SK-N-SH (cell line): ENCODE measurements at regions not wholly inside any gene's neighbourhood (a gene's known extent, or its start where the extent isn't known, plus 50 kb on each side); places are given as distances from the start of the nearest gene placed in this dataset.
A peak's percentile ranks its signal among the peaks of the same experiment; 100 is the strongest.

Experiments used
- CTCF ChIA-PET: fragments of 300-600, 350-600 bp; formaldehyde crosslinking; extraction: SDS; loops from one replicate; lab custom pipeline; 2021; lab: Yijun Ruan, JAX
- POLR2A ChIA-PET: fragments of 350-600 bp; sonication (Branson Sonifier 250); formaldehyde crosslinking; extraction: SDS; loops from one replicate; lab custom pipeline; 2020; ENCODE audit warnings: antibody characterized with exemption, inconsistent platforms; lab: Yijun Ruan, JAX
- DNase-seq: peaks from one replicate; pipeline ENCODE4 v3.0.0; 2012
- H2AFZ ChIP-seq: fragments of 200-600 bp; sonication (generic); 2 replicates; pipeline ENCODE4 v1.8.1; 2016; ENCODE audit warnings: antibody characterized with exemption, mild to moderate bottlenecking, low read depth
- H3F3A ChIP-seq: fragments of 200-600 bp; sonication (generic); replicated peaks from 2 replicates; pipeline ENCODE3; 2016; ENCODE audit warnings: antibody characterized with exemption, mild to moderate bottlenecking; ENCODE audit not compliant: insufficient read depth
- H3K27ac ChIP-seq, 2 experiments: fragments of 200-500 bp in 1 of 2; fragments of 200-600 bp in 1 of 2; sonication (Bioruptor generic) in 1 of 2; sonication (generic), shearing (Covaris generic) in 1 of 2; 2 replicates each; pipeline versions ENCODE4 v1.5.1 to v1.6.1; 2014 to 2016; ENCODE audit warnings: low read depth in 2 of 2, inconsistent platforms in 1 of 2, low read length in 1 of 2, mild to moderate bottlenecking in 1 of 2, mixed read lengths in 1 of 2
- H3K27me3 ChIP-seq: fragments of 200-600 bp; sonication (generic), shearing (Covaris generic); 2 replicates; pipeline ENCODE4 v1.6.1; 2016; ENCODE audit warnings: mixed run types; ENCODE audit not compliant: insufficient read depth
- H3K36me3 ChIP-seq, 2 experiments: fragments of 200-500 bp in 1 of 2; fragments of 200-600 bp in 1 of 2; sonication (Bioruptor generic) in 1 of 2; sonication (generic) in 1 of 2; replicated peaks in 1 of 2; 2 replicates each; pipeline versions ENCODE3 to v1.5.1; 2014 to 2016; ENCODE audit warnings: low read length in 1 of 2, mild to moderate bottlenecking in 1 of 2; ENCODE audit not compliant: insufficient read depth in 2 of 2, control insufficient read depth in 1 of 2
- H3K4me1 ChIP-seq, 2 experiments: fragments of 200-500 bp in 1 of 2; fragments of 200-600 bp in 1 of 2; sonication (Bioruptor generic) in 1 of 2; sonication (generic), shearing (Covaris generic) in 1 of 2; 2 replicates each; pipeline versions ENCODE4 v1.5.1 to v1.6.1; 2014 to 2016; ENCODE audit warnings: low read depth in 1 of 2, low read length in 1 of 2, mixed run types in 1 of 2; ENCODE audit not compliant: insufficient read depth in 2 of 2, control insufficient read depth in 1 of 2
- H3K4me2 ChIP-seq: fragments of 200-600 bp; sonication (generic), shearing (Covaris generic); 2 replicates; pipeline ENCODE4 v1.6.1; 2017; ENCODE audit warnings: mixed run types
- H3K4me3 ChIP-seq, 2 experiments: fragments of 200-500 bp in 1 of 2; fragments of 200-600 bp in 1 of 2; sonication (Bioruptor generic) in 1 of 2; sonication (generic), shearing (Covaris generic) in 1 of 2; 2 replicates each; pipeline versions ENCODE4 v1.5.1 to v1.8.1; 2014 to 2016; ENCODE audit warnings: low read depth in 2 of 2, inconsistent platforms in 1 of 2, low read length in 1 of 2, mild to moderate bottlenecking in 1 of 2, mixed read lengths in 1 of 2, moderate library complexity in 1 of 2
- H3K79me2 ChIP-seq: fragments of 200-600 bp; sonication (generic); 2 replicates; pipeline ENCODE4 v1.8.1; 2017; ENCODE audit warnings: mild to moderate bottlenecking; ENCODE audit not compliant: insufficient read depth
- H3K9ac ChIP-seq: fragments of 200-600 bp; sonication (generic); 2 replicates; pipeline ENCODE4 v1.6.1; 2017; ENCODE audit warnings: mixed run types
- H3K9me2 ChIP-seq: fragments of 200-600 bp; sonication (generic); 2 replicates; pipeline ENCODE4 v1.6.1; 2017; ENCODE audit warnings: mixed run types
- H3K9me3 ChIP-seq: fragments of 200-600 bp; sonication (generic); 2 replicates; pipeline ENCODE4 v1.6.1; 2017; ENCODE audit warnings: mixed run types, mild to moderate bottlenecking, moderate library complexity
- H4K20me1 ChIP-seq: fragments of 200-600 bp; sonication (generic); 2 replicates; pipeline ENCODE4 v1.6.1; 2017; ENCODE audit warnings: mild to moderate bottlenecking, mixed run types; ENCODE audit not compliant: insufficient read depth
- ELF1 ChIP-seq: IDR thresholded peaks from 2 replicates; pipeline ENCODE4 v1.4.0; 2012
- EP300 ChIP-seq, 2 experiments: IDR thresholded peaks; 2 replicates each; pipeline versions ENCODE4 v1.4.0 to v1.6.1; 2012; ENCODE audit warnings: borderline replicate concordance in 1 of 2, low read depth in 1 of 2, low read length in 1 of 2
- GABPA ChIP-seq: IDR thresholded peaks from 2 replicates; pipeline ENCODE4 v1.4.0; 2012; ENCODE audit warnings: low read depth, mild to moderate bottlenecking
- GATA2 ChIP-seq: sonication (generic); formaldehyde crosslinking; IDR thresholded peaks from 2 replicates; pipeline ENCODE4 v1.5.0; 2020; ENCODE audit warnings: mild to moderate bottlenecking, missing genetic modification reagents
- MEF2A ChIP-seq: IDR thresholded peaks from 2 replicates; pipeline ENCODE4 v1.4.0; 2012; ENCODE audit warnings: low read depth, borderline replicate concordance
- NFIC ChIP-seq: IDR thresholded peaks from 2 replicates; pipeline ENCODE4 v1.4.0; 2012; ENCODE audit warnings: borderline replicate concordance
- RCOR1 ChIP-seq: fragments of 150-350 bp; IDR thresholded peaks from 2 replicates; pipeline ENCODE4 v1.6.1; 2017; ENCODE audit warnings: antibody characterized with exemption, low read length
- SIN3A ChIP-seq: IDR thresholded peaks from 2 replicates; pipeline ENCODE4 v1.6.1; 2012; ENCODE audit warnings: low read depth, mild to moderate bottlenecking, low read length, moderate library complexity, borderline replicate concordance
- TCF12 ChIP-seq: IDR thresholded peaks from 2 replicates; pipeline ENCODE4 v1.4.0; 2012
- TEAD4 ChIP-seq: IDR thresholded peaks from 2 replicates; pipeline ENCODE4 v1.4.0; 2012; ENCODE audit warnings: mild to moderate bottlenecking, borderline replicate concordance; ENCODE audit not compliant: insufficient read depth
- WGBS: methylation state at CpG from one replicate; pipeline ENCODE4 v1.1.6; 2017; ENCODE audit warnings: low lambda C conversion rate; 5-methylcytosine and 5-hydroxymethylcytosine counted together
- TF ChIP-seq, protein P1 (sequence below): IDR thresholded peaks from 2 replicates; pipeline ENCODE4; 2012

DNA sequence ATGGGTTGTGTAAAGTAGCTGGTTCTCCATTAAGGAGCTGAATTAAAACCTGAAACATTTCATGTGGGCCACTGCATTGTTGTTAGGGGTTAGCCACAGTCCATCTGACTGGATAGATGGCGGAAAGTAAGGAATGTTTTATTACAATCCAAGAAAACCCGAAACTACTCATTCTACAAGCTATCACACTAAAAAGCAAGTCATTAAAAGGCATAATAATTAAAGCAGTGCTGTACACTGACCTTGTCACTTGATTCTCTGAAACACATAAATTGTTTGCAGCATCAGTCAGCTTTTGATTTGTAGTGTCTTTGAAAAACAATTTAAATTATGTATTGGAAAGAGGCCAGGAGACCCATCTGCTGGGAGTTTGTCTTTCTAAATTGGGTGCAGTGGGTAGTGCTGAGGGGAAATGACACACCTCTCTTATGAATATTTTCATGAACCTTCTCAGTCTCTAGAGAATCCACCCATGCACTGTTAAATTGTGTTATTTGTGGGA, 75.7 kb upstream of the ANK2 start:
- H3K36me3 ChIP-seq = no peaks in the 10 kb centered on the region
- CTCF ChIA-PET = interaction anchor here (0.9 to 2.6 kb wide), 5 partner anchors 12 to 120 kb away, joined by 3 to 6 read pairs (median 5); no protein-coding TSS in a partner anchor
- no peaks in the 10 kb centered on the region for H3K79me2 ChIP-seq
- no peak overlapping the region for H3K4me2 ChIP-seq
- 44% methylated on average over 2 of the region's 2 CpGs for WGBS
- no peaks in the 10 kb centered on the region for H3K9me3 ChIP-seq
- H3F3A ChIP-seq = no peaks in the 10 kb centered on the region
- peak overlapping the region in 1 of 2 experiments; percentile 95; a peak in 2 of 4 replicates for H3K27ac ChIP-seq
- no peak overlapping the region for H3K4me3 ChIP-seq
- H3K27me3 ChIP-seq = no peaks in the 10 kb centered on the region
- no peaks in the 10 kb centered on the region for H4K20me1 ChIP-seq
- peaks cover 12 to 25% of the 10 kb centered on the region in 2 experiments; a peak in 3 of 4 replicates for H3K4me1 ChIP-seq
- TF ChIP-seq MEF2A (no peak), RCOR1 (0 out of 2 replicates have a peak, but pooled peaks have one; percentile 21), EP300 (IDR thresholded peaks at IDR 0.05; ENCODE audit: borderline replicate concordance in 1 of 2, low read depth in 1 of 2, low read length in 1 of 2) (peak in 1 of 2 experiments; percentile 63; a peak in 2 of 4 replicates), GABPA (no peak), NFIC (peak; percentile 47; the same call in 1 of the 2 replicates), TCF12 (peak; percentile 28; the same call in 1 of the 2 replicates), SIN3A (no peak), GATA2 (no peak), ELF1 (no peak)
- TF ChIP-seq, protein P1, sequence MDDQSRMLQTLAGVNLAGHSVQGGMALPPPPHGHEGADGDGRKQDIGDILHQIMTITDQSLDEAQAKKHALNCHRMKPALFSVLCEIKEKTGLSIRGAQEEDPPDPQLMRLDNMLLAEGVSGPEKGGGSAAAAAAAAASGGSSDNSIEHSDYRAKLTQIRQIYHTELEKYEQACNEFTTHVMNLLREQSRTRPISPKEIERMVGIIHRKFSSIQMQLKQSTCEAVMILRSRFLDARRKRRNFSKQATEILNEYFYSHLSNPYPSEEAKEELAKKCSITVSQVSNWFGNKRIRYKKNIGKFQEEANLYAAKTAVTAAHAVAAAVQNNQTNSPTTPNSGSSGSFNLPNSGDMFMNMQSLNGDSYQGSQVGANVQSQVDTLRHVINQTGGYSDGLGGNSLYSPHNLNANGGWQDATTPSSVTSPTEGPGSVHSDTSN = peak; percentile 55
- no peaks in the 10 kb centered on the region for H3K9me2 ChIP-seq
- H3K9ac ChIP-seq = no peak overlapping the region
- POLR2A ChIA-PET = no interaction called here
- 0 out of 2 replicates have a peak overlapping the region, but pooled peaks have one; percentile 4 for H2AFZ ChIP-seq
- peak; percentile 39 for DNase-seq

GRCh38 chr4:112975567-112976355, 73.7 kb upstream of the ANK2 start:
- Histone ChIP-seq H3K9ac (no peak overlapping the region), H3K4me2 (no peak overlapping the region), H3K79me2 (no peaks in the 10 kb centered on the region), H3K27ac (peak overlapping the region in 1 of 2 experiments; percentile 95; a peak in 2 of 4 replicates), H3K27me3 (no peaks in the 10 kb centered on the region), H3K9me2 (no peaks in the 10 kb centered on the region), H2AFZ (no peak overlapping the region), H4K20me1 (no peaks in the 10 kb centered on the region), H3K4me3 (no peak overlapping the region), H3K4me1 (peaks cover 12 to 25% of the 10 kb centered on the region in 2 experiments; a peak in 3 of 4 replicates), H3F3A (no peaks in the 10 kb centered on the region), H3K36me3 (no peaks in the 10 kb centered on the region), H3K9me3 (no peaks in the 10 kb centered on the region)
- DNase-seq = no peak
- POLR2A ChIA-PET = no interaction called here
- TF ChIP-seq GATA2 = peak; percentile 11; the same call in 1 of the 2 replicates
- TF ChIP-seq, protein P1 = no peak
- TF ChIP-seq TEAD4 = no peak
- CTCF ChIA-PET = interaction anchor here (0.7 to 1.0 kb wide), 2 partner anchors 14 to 32 kb away, joined by 3 read pairs; no protein-coding TSS in a partner anchor
- 42% methylated on average over 6 of the region's 6 CpGs for WGBS
